Hepatocyte (in vitro differentiated cells): ENCODE measurements at regions not wholly inside any gene's neighbourhood (a gene's known extent, or its start where the extent isn't known, plus 50 kb on each side); places are given as distances from the start of the nearest gene placed in this dataset.

Experiments used
- DNase-seq: peaks from one replicate; pipeline ENCODE4 v3.0.0-alpha.2; 2016; ENCODE audit warnings: low spot score
- H2AFZ ChIP-seq: fragments of 200-600 bp; sonication (generic); 2 replicates; pipeline ENCODE4 v1.6.0; 2016; ENCODE audit warnings: antibody characterized with exemption, mild to moderate bottlenecking
- H3K27ac ChIP-seq: fragments of 200-600 bp; sonication (generic); 2 replicates; pipeline ENCODE4 v1.5.1; 2016; ENCODE audit warnings: mild to moderate bottlenecking
- H3K27me3 ChIP-seq: fragments of 200-600 bp; sonication (generic); 2 replicates; pipeline ENCODE4 v1.6.1; 2016
- H3K36me3 ChIP-seq: fragments of 200-600 bp; sonication (generic); replicated peaks from 2 replicates; pipeline ENCODE4 v1.5.1; 2016; ENCODE audit warnings: low read depth; ENCODE audit not compliant: insufficient read depth
- H3K4me1 ChIP-seq: fragments of 200-600 bp; sonication (generic); 2 replicates; pipeline ENCODE4 v1.5.1; 2016; ENCODE audit warnings: mild to moderate bottlenecking, moderate library complexity; ENCODE audit not compliant: insufficient read depth
- H3K4me2 ChIP-seq: fragments of 200-600 bp; sonication (generic); 2 replicates; pipeline ENCODE4 v1.6.0; 2016
- H3K4me3 ChIP-seq: fragments of 200-600 bp; sonication (generic); 2 replicates; pipeline ENCODE4 v1.5.1; 2016; ENCODE audit warnings: mild to moderate bottlenecking
- H3K79me2 ChIP-seq: fragments of 200-600 bp; sonication (generic); 2 replicates; pipeline ENCODE4 v1.6.0; 2017; ENCODE audit warnings: mild to moderate bottlenecking
- H3K9me2 ChIP-seq: fragments of 200-600 bp; sonication (generic); replicated peaks from 2 replicates; pipeline ENCODE4 v1.6.0; 2017; ENCODE audit warnings: mild to moderate bottlenecking; ENCODE audit not compliant: insufficient read depth
- H3K9me3 ChIP-seq: fragments of 200-600 bp; sonication (generic); 2 replicates; pipeline ENCODE4 v1.5.1; 2016; ENCODE audit warnings: low read depth, mild to moderate bottlenecking
- H4K20me1 ChIP-seq: fragments of 200-600 bp; sonication (generic); 2 replicates; pipeline ENCODE4 v1.6.0; 2016; ENCODE audit warnings: mild to moderate bottlenecking; ENCODE audit not compliant: insufficient read depth, poor library complexity, severe bottlenecking
- EZH2 ChIP-seq: fragments of 200-600 bp; sonication (generic); IDR thresholded peaks from 2 replicates; pipeline ENCODE4 v1.6.1; 2016; ENCODE audit warnings: antibody characterized with exemption, mild to moderate bottlenecking, borderline replicate concordance
- EZH2phosphoT487 ChIP-seq: fragments of 200-600 bp; sonication (generic); IDR thresholded peaks from one replicate; pipeline ENCODE4 v1.6.1; 2018; ENCODE audit warnings: antibody characterized with exemption, mild to moderate bottlenecking, low read depth, moderate library complexity; ENCODE audit not compliant: unreplicated experiment, severe bottlenecking
- WGBS: methylation state at CpG from one replicate; pipeline ENCODE4 v1.1.6; 2016; ENCODE audit warnings: low lambda C conversion rate; ENCODE audit errors: missing lambda C conversion rate; 5-methylcytosine and 5-hydroxymethylcytosine counted together
- TF ChIP-seq, protein P1 (sequence below): fragments of 200-600 bp; sonication (generic); IDR thresholded peaks from 2 replicates; pipeline ENCODE4 v1.5.1; 2016; ENCODE audit warnings: antibody characterized with exemption, mild to moderate bottlenecking; ENCODE audit not compliant: poor library complexity

DNA sequence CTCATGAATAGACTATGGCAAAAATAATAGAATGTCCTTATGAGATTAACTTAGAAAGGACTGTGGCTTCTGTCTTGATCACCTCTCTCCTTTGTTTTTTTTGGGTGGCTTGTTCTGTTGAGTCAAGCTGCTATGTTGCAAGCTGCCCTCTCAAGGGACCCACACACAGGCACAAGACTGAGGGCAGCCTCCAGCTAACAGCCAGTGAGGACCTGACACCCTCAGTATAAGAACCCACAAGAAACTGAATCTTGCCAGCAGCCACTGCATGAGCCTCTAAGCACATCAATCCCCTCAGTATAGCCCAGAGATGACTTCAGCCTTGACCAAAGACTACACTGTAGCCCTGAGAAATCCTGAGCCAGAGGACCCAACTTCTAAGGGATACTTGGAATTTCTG, 361.1 kb downstream of the MCTP2 start:
- Histone ChIP-seq H3K9me3 (no peaks in the 10 kb centered on the region), H3K27me3 (no peaks in the 10 kb centered on the region), H3K9me2 (no peaks in the 10 kb centered on the region), H4K20me1 (no peaks in the 10 kb centered on the region), H3K4me3 (no peak overlapping the region), H3K79me2 (no peaks in the 10 kb centered on the region), H2AFZ (no peak overlapping the region), H3K27ac (no peak overlapping the region), H3K4me1 (no peaks in the 10 kb centered on the region), H3K36me3 (no peaks in the 10 kb centered on the region), H3K4me2 (no peak overlapping the region)
- no peak for DNase-seq
- TF ChIP-seq, protein P1, sequence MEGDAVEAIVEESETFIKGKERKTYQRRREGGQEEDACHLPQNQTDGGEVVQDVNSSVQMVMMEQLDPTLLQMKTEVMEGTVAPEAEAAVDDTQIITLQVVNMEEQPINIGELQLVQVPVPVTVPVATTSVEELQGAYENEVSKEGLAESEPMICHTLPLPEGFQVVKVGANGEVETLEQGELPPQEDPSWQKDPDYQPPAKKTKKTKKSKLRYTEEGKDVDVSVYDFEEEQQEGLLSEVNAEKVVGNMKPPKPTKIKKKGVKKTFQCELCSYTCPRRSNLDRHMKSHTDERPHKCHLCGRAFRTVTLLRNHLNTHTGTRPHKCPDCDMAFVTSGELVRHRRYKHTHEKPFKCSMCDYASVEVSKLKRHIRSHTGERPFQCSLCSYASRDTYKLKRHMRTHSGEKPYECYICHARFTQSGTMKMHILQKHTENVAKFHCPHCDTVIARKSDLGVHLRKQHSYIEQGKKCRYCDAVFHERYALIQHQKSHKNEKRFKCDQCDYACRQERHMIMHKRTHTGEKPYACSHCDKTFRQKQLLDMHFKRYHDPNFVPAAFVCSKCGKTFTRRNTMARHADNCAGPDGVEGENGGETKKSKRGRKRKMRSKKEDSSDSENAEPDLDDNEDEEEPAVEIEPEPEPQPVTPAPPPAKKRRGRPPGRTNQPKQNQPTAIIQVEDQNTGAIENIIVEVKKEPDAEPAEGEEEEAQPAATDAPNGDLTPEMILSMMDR = no peak
- no peak for TF ChIP-seq EZH2
- no peak for TF ChIP-seq EZH2phosphoT487

DNA sequence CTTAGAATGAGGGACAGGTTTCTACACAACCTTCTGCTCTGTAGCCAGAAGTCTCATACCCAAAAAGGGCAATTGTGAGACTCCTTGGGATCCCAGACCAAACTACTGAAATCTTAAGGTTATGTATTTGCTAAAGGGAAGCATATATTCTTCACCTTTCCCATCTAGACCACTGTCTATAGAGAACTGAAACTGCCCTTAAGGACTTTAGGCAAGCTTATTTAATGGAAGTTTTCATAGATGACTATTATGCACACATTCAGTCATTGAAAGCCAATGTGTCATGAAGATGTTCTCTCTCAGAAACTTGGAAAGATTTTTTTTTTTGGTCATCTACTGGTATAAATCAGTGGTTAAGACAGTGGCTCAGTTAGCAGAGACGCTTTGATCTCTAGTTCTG, 365.3 kb downstream of the MCTP2 start:
- TF ChIP-seq, protein P1 = no peak
- no peak for TF ChIP-seq EZH2
- TF ChIP-seq EZH2phosphoT487 = no peak
- 93% methylated on average over 1 of the region's 1 CpG for WGBS
- Histone ChIP-seq H3K27ac (no peak overlapping the region), H3K36me3 (no peaks in the 10 kb centered on the region), H3K4me3 (no peak overlapping the region), H3K4me2 (no peak overlapping the region), H3K4me1 (no peaks in the 10 kb centered on the region), H3K27me3 (no peaks in the 10 kb centered on the region), H3K9me3 (no peaks in the 10 kb centered on the region), H3K9me2 (no peaks in the 10 kb centered on the region), H2AFZ (no peak overlapping the region), H3K79me2 (no peaks in the 10 kb centered on the region), H4K20me1 (no peaks in the 10 kb centered on the region)
- no peak for DNase-seq

GRCh38 chr15:94600505-94600904, 369.1 kb downstream of the MCTP2 start:
- Histone ChIP-seq H3K9me3 (no peaks in the 10 kb centered on the region), H3K4me3 (no peak overlapping the region), H3K79me2 (no peaks in the 10 kb centered on the region), H3K4me2 (no peak overlapping the region), H3K36me3 (no peaks in the 10 kb centered on the region), H3K27me3 (no peaks in the 10 kb centered on the region), H3K4me1 (no peaks in the 10 kb centered on the region), H2AFZ (no peak overlapping the region), H3K9me2 (no peaks in the 10 kb centered on the region), H4K20me1 (no peaks in the 10 kb centered on the region), H3K27ac (no peak overlapping the region)
- DNase-seq = no peak
- no peak for TF ChIP-seq EZH2
- TF ChIP-seq, protein P1 = no peak
- TF ChIP-seq EZH2phosphoT487 = no peak
- 52% methylated on average over 8 of the region's 8 CpGs for WGBS
